HEK293T (cell line): ENCODE measurements at regions not wholly inside any gene's neighbourhood (a gene's known extent, or its start where the extent isn't known, plus 50 kb on each side); places are given as distances from the start of the nearest gene placed in this dataset.

ENCODE experiments used
- CTCF ChIA-PET: fragments of 350-600 bp; formaldehyde crosslinking; extraction: SDS; loops from one replicate; lab custom pipeline; 2021; ENCODE audit warnings: antibody characterized with exemption, inconsistent platforms; lab: Yijun Ruan, JAX
- POLR2A ChIA-PET: fragments of 350-600 bp; formaldehyde crosslinking; extraction: SDS; loops from one replicate; lab custom pipeline; 2020; ENCODE audit warnings: antibody characterized with exemption, inconsistent platforms; lab: Yijun Ruan, JAX
- DNase-seq: peaks from one replicate; pipeline ENCODE4 v3.0.0; 2012; ENCODE audit warnings: mixed read lengths; ENCODE audit errors: extremely low spot score
- ARNT ChIP-seq: fragments of 450-650 bp; IDR thresholded peaks from 2 replicates; pipeline ENCODE4 v1.6.1; 2017; ENCODE audit warnings: mild to moderate bottlenecking
- BHLHE40 ChIP-seq: fragments of 450-650 bp; IDR thresholded peaks from 2 replicates; pipeline ENCODE4 v1.6.1; 2016; ENCODE audit warnings: mild to moderate bottlenecking, moderate library complexity, borderline replicate concordance
- CTBP1 ChIP-seq: fragments of 450-650 bp; IDR thresholded peaks from 2 replicates; pipeline ENCODE4 v1.6.1; 2016; ENCODE audit warnings: borderline replicate concordance
- ELF4 ChIP-seq: fragments of 450-650 bp; IDR thresholded peaks from 2 replicates; pipeline ENCODE4 v1.6.1; 2017; ENCODE audit warnings: antibody characterized with exemption
- FOXA1 ChIP-seq: fragments of 450-650 bp; IDR thresholded peaks from 2 replicates; pipeline ENCODE4 v1.6.1; 2016; ENCODE audit warnings: mild to moderate bottlenecking
- FOXK2 ChIP-seq: fragments of 450-650 bp; IDR thresholded peaks from 2 replicates; pipeline ENCODE4 v1.6.1; 2016; ENCODE audit warnings: mild to moderate bottlenecking
- FOXM1 ChIP-seq: fragments of 450-650 bp; IDR thresholded peaks from 2 replicates; pipeline ENCODE4 v1.6.1; 2017; ENCODE audit warnings: mild to moderate bottlenecking, borderline replicate concordance
- HDGF ChIP-seq: fragments of 450-650 bp; IDR thresholded peaks from 2 replicates; pipeline ENCODE4 v1.6.1; 2017; ENCODE audit warnings: antibody characterized with exemption, borderline replicate concordance
- L3MBTL2 ChIP-seq: fragments of 450-650 bp; conservative IDR thresholded peaks from 2 replicates; pipeline ENCODE4 v1.6.1; 2016; ENCODE audit warnings: mild to moderate bottlenecking
- LEF1 ChIP-seq: fragments of 450-650 bp; IDR thresholded peaks from 2 replicates; pipeline ENCODE4 v1.6.1; 2017; ENCODE audit warnings: mild to moderate bottlenecking, borderline replicate concordance
- NFRKB ChIP-seq: fragments of 450-650 bp; IDR thresholded peaks from 2 replicates; pipeline ENCODE4 v1.6.1; 2016; ENCODE audit warnings: mild to moderate bottlenecking, moderate library complexity
- SP1 ChIP-seq: fragments of 450-650 bp; IDR thresholded peaks from 2 replicates; pipeline ENCODE4 v1.6.1; 2017
- SUZ12 ChIP-seq: fragments of 450-650 bp; IDR thresholded peaks from 2 replicates; pipeline ENCODE4 v1.6.1; 2016; ENCODE audit warnings: mild to moderate bottlenecking
- TARDBP ChIP-seq: fragments of 450-650 bp; IDR thresholded peaks from 2 replicates; pipeline ENCODE4 v1.6.1; 2016
- ZNF384 ChIP-seq: fragments of 450-650 bp; IDR thresholded peaks from 2 replicates; pipeline ENCODE4 v1.6.1; 2016
- TF ChIP-seq, protein P1 (sequence below): fragments of 450-650 bp; IDR thresholded peaks from 2 replicates; pipeline ENCODE4 v1.6.1; 2016

DNA sequence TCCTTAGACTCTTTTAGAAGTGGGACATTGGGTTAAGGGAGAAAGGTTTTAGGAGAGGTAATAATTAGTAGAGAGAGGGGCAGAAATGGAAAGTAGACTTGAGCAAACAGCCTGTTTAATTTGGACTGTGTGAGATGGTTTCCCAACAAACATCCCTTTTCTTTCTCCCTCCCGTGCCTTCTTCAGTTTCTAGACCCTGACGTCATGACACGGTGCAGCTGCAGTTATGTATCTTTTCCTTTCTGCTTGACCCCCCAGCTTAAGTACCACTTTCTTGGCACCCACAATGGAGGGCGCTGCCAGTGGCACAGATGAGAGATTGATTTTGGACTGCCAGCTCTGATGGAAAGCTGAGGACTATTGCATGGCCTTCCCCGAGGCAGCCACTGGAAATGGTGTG is 86.9 kb upstream of the FAM136A start:
- ChIA-PET CTCF (no interaction called here), POLR2A (no interaction called here)
- no peak for DNase-seq
- no peak for TF ChIP-seq NFRKB
- no peak for TF ChIP-seq ZNF384
- TF ChIP-seq LEF1 = no peak
- TF ChIP-seq FOXK2 = no peak
- no peak for TF ChIP-seq ARNT
- no peak for TF ChIP-seq TARDBP
- TF ChIP-seq, protein P1, sequence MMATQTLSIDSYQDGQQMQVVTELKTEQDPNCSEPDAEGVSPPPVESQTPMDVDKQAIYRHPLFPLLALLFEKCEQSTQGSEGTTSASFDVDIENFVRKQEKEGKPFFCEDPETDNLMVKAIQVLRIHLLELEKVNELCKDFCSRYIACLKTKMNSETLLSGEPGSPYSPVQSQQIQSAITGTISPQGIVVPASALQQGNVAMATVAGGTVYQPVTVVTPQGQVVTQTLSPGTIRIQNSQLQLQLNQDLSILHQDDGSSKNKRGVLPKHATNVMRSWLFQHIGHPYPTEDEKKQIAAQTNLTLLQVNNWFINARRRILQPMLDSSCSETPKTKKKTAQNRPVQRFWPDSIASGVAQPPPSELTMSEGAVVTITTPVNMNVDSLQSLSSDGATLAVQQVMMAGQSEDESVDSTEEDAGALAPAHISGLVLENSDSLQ = no peak
- TF ChIP-seq FOXA1 = no peak
- no peak for TF ChIP-seq SUZ12
- TF ChIP-seq BHLHE40 = no peak
- TF ChIP-seq ELF4 = no peak
- no peak for TF ChIP-seq HDGF
- no peak for TF ChIP-seq CTBP1

DNA sequence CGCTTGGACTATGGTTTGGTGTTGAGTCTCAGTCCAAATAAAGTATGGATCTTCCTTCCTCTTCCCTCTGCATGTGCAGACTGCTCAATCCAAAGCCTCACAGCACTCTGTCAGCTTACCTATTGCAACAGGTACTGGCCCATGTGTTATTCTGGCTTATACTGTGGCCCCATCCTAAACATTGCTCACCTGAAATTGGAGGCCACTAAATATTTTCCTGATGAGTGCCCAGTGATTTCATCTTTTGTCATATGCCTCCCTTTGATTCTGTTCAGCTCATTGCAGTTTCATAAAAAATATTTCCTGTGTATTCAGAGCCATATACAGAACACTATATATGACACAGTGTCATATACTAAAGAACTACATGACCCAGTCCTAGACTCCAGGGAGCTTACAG is 86.3 kb upstream of the FAM136A start:
- POLR2A ChIA-PET = no interaction called here
- CTCF ChIA-PET = interaction anchor here (0.6 kb wide), 1 partner anchor 317 kb away, joined by 3 read pairs; no protein-coding TSS in a partner anchor
- DNase-seq = no peak
- TF ChIP-seq, protein P1 = no peak
- no peak for TF ChIP-seq ARNT
- no peak for TF ChIP-seq FOXK2
- TF ChIP-seq FOXA1 = no peak
- no peak for TF ChIP-seq BHLHE40
- TF ChIP-seq ELF4 = no peak
- no peak for TF ChIP-seq CTBP1
- no peak for TF ChIP-seq NFRKB
- no peak for TF ChIP-seq TARDBP

DNA sequence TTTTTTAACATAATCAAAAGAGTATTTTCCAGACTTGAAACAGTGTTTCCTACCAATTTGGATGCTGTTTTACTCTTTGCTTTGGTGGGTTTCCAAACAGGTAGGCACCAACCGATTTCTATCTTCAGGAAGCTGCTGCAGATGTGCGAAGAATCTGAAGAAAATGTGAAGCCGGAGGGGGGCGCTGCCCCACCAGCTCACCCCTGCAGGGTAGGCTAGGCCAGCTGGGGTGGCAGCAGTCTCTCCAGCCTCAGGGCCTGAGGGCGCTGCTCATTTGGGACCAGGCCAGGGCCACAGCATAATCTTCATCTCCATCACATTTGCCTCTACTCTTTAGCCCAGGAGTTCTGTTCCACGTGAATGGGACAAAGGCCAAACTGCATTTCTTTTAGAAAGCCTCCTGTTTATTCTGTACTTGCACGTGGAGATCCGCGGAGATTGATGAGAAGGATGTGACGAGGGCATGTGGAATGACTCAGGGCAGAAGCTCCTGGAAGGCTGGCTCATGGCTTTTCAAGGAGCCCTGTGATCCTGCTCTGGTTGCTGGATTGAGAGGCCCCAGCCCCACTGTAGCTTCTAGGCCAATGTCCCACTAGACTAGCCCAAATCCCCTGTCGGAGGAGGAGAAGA is 84.2 kb upstream of the FAM136A start:
- DNase-seq = no peak
- ChIA-PET CTCF (interaction anchor here (1.4 kb wide), 1 partner anchor 232 kb away, joined by 3 read pairs; no protein-coding TSS in a partner anchor), POLR2A (no interaction called here)
- no peak for TF ChIP-seq TARDBP

DNA sequence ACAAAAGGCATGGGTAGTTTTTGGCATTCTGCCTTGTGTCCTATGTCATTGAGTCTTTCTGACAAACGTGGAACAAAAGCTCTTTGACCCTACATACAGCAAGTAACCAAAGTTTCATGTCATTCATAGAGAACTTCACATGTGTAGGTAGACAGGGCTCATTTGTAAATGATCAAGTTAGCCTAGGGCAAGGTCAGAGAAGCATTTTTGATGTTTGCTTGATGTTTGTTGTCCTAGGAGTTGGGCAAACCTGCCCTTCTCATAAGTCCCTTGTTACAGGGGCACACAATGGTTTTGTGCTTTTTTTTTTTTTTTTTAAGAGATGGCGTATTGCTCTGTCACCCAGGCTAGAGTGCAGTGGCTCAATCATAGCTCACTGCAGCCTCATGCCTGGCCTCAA is 83.3 kb upstream of the FAM136A start:
- ChIA-PET POLR2A (no interaction called here), CTCF (interaction anchor here (1.4 kb wide), 1 partner anchor 233 kb away, joined by 3 read pairs; no protein-coding TSS in a partner anchor)
- TF ChIP-seq TARDBP (no peak), BHLHE40 (no peak), ARNT (no peak), FOXA1 (no peak), SUZ12 (no peak), LEF1 (no peak), NFRKB (no peak), CTBP1 (no peak), FOXM1 (no peak), ZNF384 (no peak), L3MBTL2 (no peak)
- TF ChIP-seq, protein P1 = no peak
- no peak for DNase-seq

DNA sequence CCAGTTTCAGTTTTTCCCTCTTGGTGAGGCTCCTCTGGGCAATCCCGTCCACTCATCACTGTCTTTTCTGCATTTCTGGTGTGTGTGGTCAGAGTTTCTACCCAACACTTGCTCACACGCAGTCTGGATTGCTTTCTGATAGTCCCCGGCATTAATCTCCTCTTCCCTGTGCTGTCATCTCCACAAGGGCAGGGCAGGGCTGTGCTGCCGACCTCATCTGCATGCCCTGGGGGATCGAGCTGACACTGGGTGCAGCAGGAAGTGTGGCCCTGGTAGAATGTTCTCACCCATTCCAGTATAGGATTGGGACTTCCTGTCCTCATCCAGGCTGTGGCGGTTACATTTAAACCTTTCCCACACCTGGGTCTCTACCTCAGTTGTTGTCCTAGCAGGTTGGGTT is 80.0 kb upstream of the FAM136A start:
- TF ChIP-seq NFRKB = no peak
- no peak for TF ChIP-seq SP1
- TF ChIP-seq L3MBTL2 = no peak
- no peak for TF ChIP-seq ZNF384
- no peak for TF ChIP-seq TARDBP
- no peak for TF ChIP-seq CTBP1
- TF ChIP-seq SUZ12 = no peak
- no peak for TF ChIP-seq LEF1
- no peak for TF ChIP-seq ELF4
- no peak for TF ChIP-seq HDGF
- no peak for TF ChIP-seq BHLHE40
- TF ChIP-seq, protein P1 = no peak
- TF ChIP-seq ARNT = no peak
- no peak for TF ChIP-seq FOXM1
- no peak for TF ChIP-seq FOXA1
- TF ChIP-seq FOXK2 = no peak
- CTCF ChIA-PET = no interaction called here
- POLR2A ChIA-PET = no interaction called here
- no peak for DNase-seq

DNA sequence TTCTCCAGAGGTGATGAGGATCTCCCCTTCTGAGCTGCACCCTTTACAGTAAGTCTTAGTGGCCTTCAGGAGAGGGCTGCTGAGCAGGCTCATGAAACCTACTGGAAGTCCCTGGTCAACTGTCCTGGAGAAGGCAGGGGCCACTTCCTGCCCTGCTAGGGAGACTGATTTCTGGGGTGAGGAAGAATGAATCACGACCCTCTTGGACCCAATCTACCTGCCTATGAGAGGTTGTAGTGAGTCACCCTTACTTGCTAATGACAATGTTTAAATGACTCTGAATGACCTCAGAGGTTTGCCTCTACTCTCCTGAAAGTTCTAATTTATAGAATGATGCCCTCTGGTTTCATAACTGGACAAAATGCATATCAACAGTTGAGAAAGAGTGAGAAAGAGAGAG is 79.4 kb upstream of the FAM136A start:
- POLR2A ChIA-PET = no interaction called here
- CTCF ChIA-PET = no interaction called here
- DNase-seq = no peak
- no peak for TF ChIP-seq HDGF
- TF ChIP-seq ZNF384 = no peak
- TF ChIP-seq TARDBP = no peak
- no peak for TF ChIP-seq CTBP1
- TF ChIP-seq ARNT = no peak
- no peak for TF ChIP-seq SUZ12
- TF ChIP-seq SP1 = no peak
